HL-60 (cell line): ENCODE measurements at regions not wholly inside any gene's neighbourhood (a gene's known extent, or its start where the extent isn't known, plus 50 kb on each side); places are given as distances from the start of the nearest gene placed in this dataset.

Source experiments
- CTCF ChIP-seq: IDR thresholded peaks from one replicate; pipeline ENCODE4 v1.5.1; 2011; ENCODE audit warnings: low read length, control low read depth, inconsistent platforms; ENCODE audit not compliant: insufficient read depth
- POLR2AphosphoS5 ChIP-seq: IDR thresholded peaks from 2 replicates; pipeline ENCODE4 v1.6.1; 2012; ENCODE audit warnings: low read depth
- SPI1 ChIP-seq: IDR thresholded peaks from 2 replicates; pipeline ENCODE4 v1.6.1; 2012; ENCODE audit warnings: low read depth, mild to moderate bottlenecking, borderline replicate concordance

- TF ChIP-seq CTCF (no peak), POLR2AphosphoS5 (no peak), SPI1 (peak; percentile 68)
Measured at GRCh38 chrX:44708470-44708869, 135.4 kb upstream of the DUSP21 start.
